Peyer's patch (tissue), 4 donors: ENCODE measurements at regions not wholly inside any gene's neighbourhood (a gene's known extent, or its start where the extent isn't known, plus 50 kb on each side); places are given as distances from the start of the nearest gene placed in this dataset.

Experiments used
- CTCF ChIP-seq, 6 experiments: fragments of 450-650 bp in 4 of 6; fragments of 200-600 bp in 2 of 6; sonication (generic) in 1 of 6; IDR thresholded peaks; one replicate each; pipeline ENCODE4 v1.5.1; 2017 to 2019; ENCODE audit warnings: antibody characterized with exemption in 6 of 6, mild to moderate bottlenecking in 3 of 6, moderate library complexity in 1 of 6
- POLR2A ChIP-seq, 2 donors: fragments of 450-650 bp; IDR thresholded peaks; one replicate each; pipeline ENCODE4 v1.5.1; 2017; ENCODE audit warnings: antibody characterized with exemption in 2 of 2, mild to moderate bottlenecking in 2 of 2, moderate library complexity in 2 of 2

- TF ChIP-seq POLR2A (IDR thresholded peaks at IDR 0.05) (no peak), CTCF (IDR thresholded peaks at IDR 0.05) (no peak)
These were observed 1061.6 kb downstream of the HACE1 start for GRCh38 chr6:103798166-103798565.
